ENCODE measurements at regions not wholly inside any gene's neighbourhood (a gene's known extent, or its start where the extent isn't known, plus 50 kb on each side); places are given as distances from the start of the nearest gene placed in this dataset.

DNA sequence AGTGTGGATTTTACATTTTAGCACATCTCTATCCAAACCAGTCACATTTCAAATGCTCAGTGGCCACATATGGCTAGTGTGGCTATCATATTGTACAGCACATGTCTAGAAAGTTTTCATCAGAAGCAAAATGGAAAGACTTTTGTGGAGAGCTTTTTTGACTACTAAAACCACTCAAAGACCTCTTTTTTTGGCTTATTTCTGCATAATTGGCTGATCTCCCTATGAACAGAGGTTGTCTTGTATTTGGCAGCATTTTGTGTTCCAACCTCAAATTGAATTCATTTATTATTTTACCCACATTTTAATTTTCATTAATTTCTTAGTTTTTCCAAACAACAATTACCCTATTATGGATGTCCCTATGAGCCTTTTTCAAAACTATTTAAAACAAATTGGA, 395.7 kb downstream of the TLE1 start:
- peaks cover under 1 to 9% of the 10 kb centered on the region in 2 experiments; a peak in 4 of 5 replicates for H3K9me3 Mint-ChIP-seq
- no peak overlapping the region for H3K4me3 Mint-ChIP-seq
- peaks cover 0 to 9% (median 0%) of the 10 kb centered on the region in 3 experiments; a peak in 3 of 7 replicates for H3K36me3 Mint-ChIP-seq (ENCODE audit: insufficient read depth in 1 of 3, low read depth in 3 of 3)
- H3K27ac Mint-ChIP-seq = no peak overlapping the region
- no peaks in the 10 kb centered on the region for H3K9me3 ChIP-seq (ENCODE audit: control insufficient read depth, low read depth, low read length)
- H3T11ph ChIP-seq (ENCODE audit: low read length) = no peak overlapping the region
- H3K27ac ChIP-seq (ENCODE audit: insufficient read length, low read depth, low read length) = no peak overlapping the region
- H3K56ac ChIP-seq (ENCODE audit: insufficient read length, low read depth, low read length) = no peak overlapping the region
- no peak overlapping the region for H4K8ac ChIP-seq (replicated peaks; ENCODE audit: insufficient read length, low read depth, low read length)
- no peak overlapping the region for H3K4ac ChIP-seq (ENCODE audit: low read depth, low read length)
- no peak overlapping the region for H3K9ac ChIP-seq (ENCODE audit: extremely low read depth, insufficient read length, low read length)
- no peaks in the 10 kb centered on the region for H3K79me2 ChIP-seq (ENCODE audit: insufficient read depth, low read length)
- H2BK120ac ChIP-seq (ENCODE audit: low read depth, low read length, poor library complexity, severe bottlenecking) = no peak overlapping the region
- H2BK12ac ChIP-seq (ENCODE audit: insufficient read length, low read depth, low read length) = no peak overlapping the region
- H3K18ac ChIP-seq (ENCODE audit: insufficient read length, low read depth, low read length) = no peak overlapping the region
- H3K4me2 ChIP-seq (ENCODE audit: insufficient read depth, insufficient read length, low read length) = no peak overlapping the region
- no peak overlapping the region for H2BK5ac ChIP-seq (ENCODE audit: insufficient read length, low read length)
- no peaks in the 10 kb centered on the region for H3K23me2 ChIP-seq (ENCODE audit: insufficient read length, low read depth, low read length, poor library complexity, severe bottlenecking)
- H3K27me3 Mint-ChIP-seq (ENCODE audit: low read depth) = no peaks in the 10 kb centered on the region
- no peak overlapping the region for H2AFZ ChIP-seq (ENCODE audit: low read length)
- no peak overlapping the region for H2AK5ac ChIP-seq (ENCODE audit: insufficient read length, low read length)
- no peak overlapping the region for H3K14ac ChIP-seq (ENCODE audit: insufficient read depth, low read length)
- H2BK15ac ChIP-seq (ENCODE audit: low read depth, low read length) = no peak overlapping the region
- H2BK20ac ChIP-seq (ENCODE audit: low read depth, low read length, poor library complexity, severe bottlenecking) = no peak overlapping the region
- H4K5ac ChIP-seq (ENCODE audit: insufficient read length, low read depth, low read length) = no peak overlapping the region
- no peaks in the 10 kb centered on the region for H3K4me1 ChIP-seq (ENCODE audit: insufficient read depth, low read length)
- no peaks in the 10 kb centered on the region for H3K79me1 ChIP-seq (ENCODE audit: insufficient read depth, low read depth, low read length, poor library complexity, severe bottlenecking)
- H3K23ac ChIP-seq (ENCODE audit: insufficient read length, low read depth, low read length) = no peak overlapping the region
- H3K27me3 ChIP-seq (ENCODE audit: insufficient read depth, low read length) = no peaks in the 10 kb centered on the region
- TF ChIP-seq, protein P1, sequence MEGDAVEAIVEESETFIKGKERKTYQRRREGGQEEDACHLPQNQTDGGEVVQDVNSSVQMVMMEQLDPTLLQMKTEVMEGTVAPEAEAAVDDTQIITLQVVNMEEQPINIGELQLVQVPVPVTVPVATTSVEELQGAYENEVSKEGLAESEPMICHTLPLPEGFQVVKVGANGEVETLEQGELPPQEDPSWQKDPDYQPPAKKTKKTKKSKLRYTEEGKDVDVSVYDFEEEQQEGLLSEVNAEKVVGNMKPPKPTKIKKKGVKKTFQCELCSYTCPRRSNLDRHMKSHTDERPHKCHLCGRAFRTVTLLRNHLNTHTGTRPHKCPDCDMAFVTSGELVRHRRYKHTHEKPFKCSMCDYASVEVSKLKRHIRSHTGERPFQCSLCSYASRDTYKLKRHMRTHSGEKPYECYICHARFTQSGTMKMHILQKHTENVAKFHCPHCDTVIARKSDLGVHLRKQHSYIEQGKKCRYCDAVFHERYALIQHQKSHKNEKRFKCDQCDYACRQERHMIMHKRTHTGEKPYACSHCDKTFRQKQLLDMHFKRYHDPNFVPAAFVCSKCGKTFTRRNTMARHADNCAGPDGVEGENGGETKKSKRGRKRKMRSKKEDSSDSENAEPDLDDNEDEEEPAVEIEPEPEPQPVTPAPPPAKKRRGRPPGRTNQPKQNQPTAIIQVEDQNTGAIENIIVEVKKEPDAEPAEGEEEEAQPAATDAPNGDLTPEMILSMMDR (conservative IDR thresholded peaks at IDR 0.05) = no peak
- no peaks in the 10 kb centered on the region for H4K20me1 ChIP-seq (ENCODE audit: control insufficient read depth, insufficient read depth, insufficient read length)
- DNase-seq = no peak
- no peak overlapping the region for H4K91ac ChIP-seq (ENCODE audit: insufficient read length, low read depth, low read length)
- peaks cover 3% of the 10 kb centered on the region in 2 experiments; a peak in 2 of 4 replicates for H3K4me1 Mint-ChIP-seq

Data from H9 (cell line).